ENCODE measurements at regions not wholly inside any gene's neighbourhood (a gene's known extent, or its start where the extent isn't known, plus 50 kb on each side); places are given as distances from the start of the nearest gene placed in this dataset.

GRCh38 chr2:147479358-147479757, 365.5 kb upstream of the ACVR2A start:
- H3F3A ChIP-seq (ENCODE audit: low read length, unreplicated experiment) = no peaks in the 10 kb centered on the region
- H3K9ac ChIP-seq (ENCODE audit: low read length) = no peak overlapping the region
- H3K27ac ChIP-seq (ENCODE audit: low read length) = no peak overlapping the region
- BruUV-seq (replicated peaks) = no TSS peak
- ATAC-seq (no peak), DNase-seq (no peak)
- no peaks in the 10 kb centered on the region for H3K36me3 ChIP-seq (ENCODE audit: low read depth, low read length)
- no peaks in the 10 kb centered on the region for H3K4me1 ChIP-seq (ENCODE audit: insufficient read depth, low read length)
- no peak overlapping the region for H2AFZ ChIP-seq (ENCODE audit: low read length)
- H4K20me1 ChIP-seq (ENCODE audit: low read length) = no peaks in the 10 kb centered on the region
- H3K9me2 ChIP-seq (replicated peaks; ENCODE audit: low read length) = no peaks in the 10 kb centered on the region
- POLR2A ChIA-PET (ENCODE audit: unreplicated experiment) = no interaction called here
- intact Hi-C loops (cut with micrococcal nuclease) = no loop called here
- H3K79me2 ChIP-seq (ENCODE audit: low read length) = no peaks in the 10 kb centered on the region
- CTCF ChIA-PET = no interaction called here
- H3K9me3 ChIP-seq (ENCODE audit: low read length) = no peaks in the 10 kb centered on the region
- TF ChIP-seq EZH2phosphoT487 (IDR thresholded peaks at IDR 0.05; ENCODE audit: borderline replicate concordance, low read length) (no peak), EZH2 (IDR thresholded peaks at IDR 0.05; ENCODE audit: low read length, unreplicated experiment) (no peak)
- TF ChIP-seq, protein P1, sequence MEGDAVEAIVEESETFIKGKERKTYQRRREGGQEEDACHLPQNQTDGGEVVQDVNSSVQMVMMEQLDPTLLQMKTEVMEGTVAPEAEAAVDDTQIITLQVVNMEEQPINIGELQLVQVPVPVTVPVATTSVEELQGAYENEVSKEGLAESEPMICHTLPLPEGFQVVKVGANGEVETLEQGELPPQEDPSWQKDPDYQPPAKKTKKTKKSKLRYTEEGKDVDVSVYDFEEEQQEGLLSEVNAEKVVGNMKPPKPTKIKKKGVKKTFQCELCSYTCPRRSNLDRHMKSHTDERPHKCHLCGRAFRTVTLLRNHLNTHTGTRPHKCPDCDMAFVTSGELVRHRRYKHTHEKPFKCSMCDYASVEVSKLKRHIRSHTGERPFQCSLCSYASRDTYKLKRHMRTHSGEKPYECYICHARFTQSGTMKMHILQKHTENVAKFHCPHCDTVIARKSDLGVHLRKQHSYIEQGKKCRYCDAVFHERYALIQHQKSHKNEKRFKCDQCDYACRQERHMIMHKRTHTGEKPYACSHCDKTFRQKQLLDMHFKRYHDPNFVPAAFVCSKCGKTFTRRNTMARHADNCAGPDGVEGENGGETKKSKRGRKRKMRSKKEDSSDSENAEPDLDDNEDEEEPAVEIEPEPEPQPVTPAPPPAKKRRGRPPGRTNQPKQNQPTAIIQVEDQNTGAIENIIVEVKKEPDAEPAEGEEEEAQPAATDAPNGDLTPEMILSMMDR (conservative IDR thresholded peaks at IDR 0.05; ENCODE audit: low read depth, low read length) = no peak
- no peak overlapping the region for H3K4me3 ChIP-seq (ENCODE audit: low read length)
- no peak overlapping the region for H3K4me2 ChIP-seq (ENCODE audit: low read length)
- no peaks in the 10 kb centered on the region for H3K27me3 ChIP-seq (ENCODE audit: low read length)

DNA sequence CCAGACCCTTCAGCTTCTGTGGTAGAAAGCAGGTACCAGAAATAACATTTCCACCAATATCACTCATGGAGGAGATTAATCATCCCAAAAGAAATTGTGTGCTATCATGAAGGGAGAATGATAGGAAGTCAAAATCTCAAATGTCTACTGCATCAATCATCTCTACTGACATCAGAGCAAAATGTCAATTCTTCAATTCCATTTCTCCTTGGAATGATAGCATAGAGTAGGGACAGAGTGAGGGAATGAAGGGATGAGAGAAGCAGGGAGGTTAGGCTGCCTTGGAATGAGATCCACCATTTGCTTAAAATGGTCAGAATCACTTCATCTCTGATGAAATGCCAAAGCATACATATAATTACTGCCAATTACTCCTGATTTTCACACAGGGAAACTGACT, 371.8 kb upstream of the ACVR2A start:
- CTCF ChIA-PET = interaction anchor here (0.7 kb wide), 1 partner anchor 438 kb away, joined by 5 read pairs; no protein-coding TSS in a partner anchor

DNA sequence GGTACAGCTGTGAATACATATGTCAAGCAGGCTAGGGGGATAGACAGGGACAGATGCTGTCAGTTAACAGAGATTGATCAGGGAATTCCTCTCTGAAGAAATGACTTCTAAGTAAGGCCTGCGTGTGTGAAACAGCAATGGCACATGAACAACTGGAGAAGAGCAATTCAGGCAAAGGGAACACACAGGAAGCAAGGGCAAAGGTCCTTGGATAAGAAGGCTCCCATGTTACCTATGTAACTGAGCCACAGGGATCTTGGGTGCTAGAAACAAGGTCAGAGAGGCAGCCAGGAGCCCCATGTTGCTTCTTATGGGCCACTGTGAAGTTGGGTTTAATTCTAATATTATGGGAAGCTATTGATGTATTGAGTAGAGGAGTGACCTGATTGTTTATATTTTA, 373.7 kb upstream of the ACVR2A start:
- BruUV-seq (replicated peaks) = no TSS peak
- CTCF ChIA-PET = no interaction called here
- no peak overlapping the region for H3K4me3 ChIP-seq (ENCODE audit: low read length)
- H3K9me2 ChIP-seq (replicated peaks; ENCODE audit: low read length) = no peaks in the 10 kb centered on the region
- H3K36me3 ChIP-seq (ENCODE audit: low read depth, low read length) = no peaks in the 10 kb centered on the region
- H3K27me3 ChIP-seq (ENCODE audit: low read length) = no peaks in the 10 kb centered on the region
- H3K4me1 ChIP-seq (ENCODE audit: insufficient read depth, low read length) = 0 out of 2 replicates have a peak, but pooled peaks cover 7% of the 10 kb centered on the region
- H3K9ac ChIP-seq (ENCODE audit: low read length) = no peak overlapping the region
- intact Hi-C loops (cut with micrococcal nuclease) = no loop called here
- ATAC-seq (no peak), DNase-seq (no peak)
- no peaks in the 10 kb centered on the region for H3K9me3 ChIP-seq (ENCODE audit: low read length)
- H4K20me1 ChIP-seq (ENCODE audit: low read length) = no peaks in the 10 kb centered on the region
- H3K27ac ChIP-seq (ENCODE audit: low read length) = no peak overlapping the region
- H2AFZ ChIP-seq (ENCODE audit: low read length) = no peak overlapping the region
- TF ChIP-seq EZH2phosphoT487 (IDR thresholded peaks at IDR 0.05; ENCODE audit: borderline replicate concordance, low read length) = no peak
- POLR2A ChIA-PET (ENCODE audit: unreplicated experiment) = no interaction called here
- H3K4me2 ChIP-seq (ENCODE audit: low read length) = no peak overlapping the region
- H3F3A ChIP-seq (ENCODE audit: low read length, unreplicated experiment) = no peaks in the 10 kb centered on the region
- no peaks in the 10 kb centered on the region for H3K79me2 ChIP-seq (ENCODE audit: low read length)

More for the DNA sequence above, 371.8 kb upstream of the ACVR2A start:
- H3K27ac ChIP-seq (ENCODE audit: low read length) = no peak overlapping the region
- POLR2A ChIA-PET (ENCODE audit: unreplicated experiment) = no interaction called here
- H3F3A ChIP-seq (ENCODE audit: low read length, unreplicated experiment) = no peaks in the 10 kb centered on the region
- no peaks in the 10 kb centered on the region for H3K27me3 ChIP-seq (ENCODE audit: low read length)
- no peaks in the 10 kb centered on the region for H3K36me3 ChIP-seq (ENCODE audit: low read depth, low read length)
- no peak overlapping the region for H3K4me3 ChIP-seq (ENCODE audit: low read length)
- DNase-seq = no peak
- intact Hi-C loops (cut with micrococcal nuclease) = no loop called here
- BruUV-seq (replicated peaks) = no TSS peak
- H3K9ac ChIP-seq (ENCODE audit: low read length) = no peak overlapping the region
- H4K20me1 ChIP-seq (ENCODE audit: low read length) = no peaks in the 10 kb centered on the region
- no peak overlapping the region for H2AFZ ChIP-seq (ENCODE audit: low read length)
- TF ChIP-seq EZH2 (IDR thresholded peaks at IDR 0.05; ENCODE audit: low read length, unreplicated experiment) = no peak
- TF ChIP-seq EZH2phosphoT487 (IDR thresholded peaks at IDR 0.05; ENCODE audit: borderline replicate concordance, low read length) = no peak
- TF ChIP-seq, protein P1 (conservative IDR thresholded peaks at IDR 0.05; ENCODE audit: low read depth, low read length) = no peak
- no peak for ATAC-seq
- no peaks in the 10 kb centered on the region for H3K79me2 ChIP-seq (ENCODE audit: low read length)
- H3K9me3 ChIP-seq (ENCODE audit: low read length) = no peaks in the 10 kb centered on the region
- no peak overlapping the region for H3K4me2 ChIP-seq (ENCODE audit: low read length)
- no peaks in the 10 kb centered on the region for H3K9me2 ChIP-seq (replicated peaks; ENCODE audit: low read length)
- no peaks in the 10 kb centered on the region for H3K4me1 ChIP-seq (ENCODE audit: insufficient read depth, low read length)

Data from PC-3 (cell line).